Activated CD4-positive, alpha-beta T cell treated with anti-CD3 and anti-CD28 coated beads, Interleukin-2, amount 50 U/mL, for 4 hours (primary cell): ENCODE measurements at regions not wholly inside any gene's neighbourhood (a gene's known extent, or its start where the extent isn't known, plus 50 kb on each side); places are given as distances from the start of the nearest gene placed in this dataset.

Experiments used
- DNase-seq, 2 experiments: peaks; one replicate each; pipeline ENCODE4 v3.0.0-alpha.2; 2020

DNA sequence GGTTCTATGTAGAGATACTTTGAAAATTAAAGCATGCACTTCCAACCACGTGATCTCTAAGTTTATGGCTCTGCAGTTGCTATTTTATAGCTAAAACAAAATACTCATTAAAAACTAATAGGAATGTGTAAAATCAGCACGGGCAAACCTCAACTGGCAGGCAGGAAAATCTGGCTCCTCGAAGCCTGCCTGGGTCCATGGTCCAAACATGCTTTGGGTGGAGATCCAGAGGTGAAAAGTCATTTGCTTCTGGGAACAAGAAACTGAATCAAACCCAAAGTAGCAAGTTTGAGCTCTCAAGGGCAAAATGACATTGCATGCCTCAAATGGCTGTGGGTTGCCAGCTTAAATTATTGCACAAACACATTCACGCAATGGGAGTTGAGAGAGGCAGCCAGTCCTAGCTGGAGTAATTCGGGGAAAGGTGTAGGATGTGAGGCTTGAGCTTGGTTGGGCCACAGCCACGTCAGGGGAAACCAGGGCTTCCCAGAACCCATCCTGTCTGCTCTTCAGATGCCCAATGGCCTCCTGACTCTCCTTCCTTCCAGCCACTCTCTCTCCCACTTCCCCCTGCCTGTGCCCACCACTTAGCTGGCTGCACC, 75.2 kb upstream of the LCLAT1 start:
- DNase-seq: no peak

DNA sequence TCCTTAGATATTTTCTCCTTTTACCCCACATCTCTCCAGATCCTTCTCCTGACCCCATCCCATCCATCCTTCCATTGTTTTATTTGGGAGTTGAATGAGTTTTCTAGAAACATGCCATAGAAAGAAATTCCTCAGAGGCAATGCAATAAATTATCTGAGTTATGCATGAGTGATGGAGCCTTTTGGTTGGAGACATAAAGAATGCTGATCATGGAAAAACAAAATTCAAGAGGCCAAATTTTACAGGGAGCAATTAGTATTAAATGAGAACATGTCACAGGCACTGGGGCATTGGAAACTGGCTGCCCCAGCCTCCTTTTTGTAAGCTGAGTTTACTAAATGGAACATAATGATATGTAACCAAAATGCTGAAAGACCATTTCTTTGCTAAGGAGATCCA, 74.2 kb upstream of the LCLAT1 start:
- DNase-seq: no peak

DNA sequence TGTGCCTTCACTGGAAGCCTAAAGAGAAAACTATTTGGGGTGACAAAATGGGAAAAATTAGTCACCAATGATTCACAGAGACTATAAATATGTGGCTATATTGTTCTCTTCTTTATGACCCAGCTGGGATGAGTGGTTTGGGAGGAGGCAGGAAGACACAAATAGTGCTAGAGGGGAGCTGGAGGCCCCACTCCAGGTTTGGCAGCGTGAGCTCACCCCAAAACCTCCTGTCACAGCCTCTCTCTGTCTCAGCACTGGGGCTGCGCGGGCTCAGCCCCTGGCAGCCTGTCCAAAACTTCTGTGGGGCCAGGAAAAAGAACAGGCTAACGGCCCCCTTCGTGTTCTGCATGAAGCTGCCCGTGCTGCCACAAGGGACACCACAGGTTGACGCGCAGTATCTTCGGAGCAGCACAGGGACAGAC, 73.2 kb upstream of the LCLAT1 start:
- DNase-seq: no peak

DNA sequence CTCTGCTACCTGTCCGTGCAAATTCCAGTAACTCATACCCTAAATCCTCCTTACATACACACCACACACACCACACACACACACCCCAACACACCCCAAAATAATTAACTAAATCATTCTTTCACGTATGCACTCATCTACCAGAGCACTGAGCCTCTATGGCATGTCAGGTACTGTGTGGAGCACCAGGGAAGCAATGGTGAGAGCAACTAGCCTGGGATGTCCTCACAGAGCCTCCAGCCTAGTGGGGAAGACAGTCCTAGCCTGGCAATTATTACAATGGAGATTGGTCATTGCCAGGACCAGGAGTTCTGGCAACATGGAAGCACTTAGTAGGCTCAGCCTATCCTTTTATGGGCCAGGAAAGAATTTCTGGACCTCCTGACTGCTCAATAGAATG, 72.7 kb upstream of the LCLAT1 start:
- DNase-seq: no peak

GRCh38 chr2:30375915-30376314, 71.1 kb upstream of the LCLAT1 start:
- no peak for DNase-seq

DNA sequence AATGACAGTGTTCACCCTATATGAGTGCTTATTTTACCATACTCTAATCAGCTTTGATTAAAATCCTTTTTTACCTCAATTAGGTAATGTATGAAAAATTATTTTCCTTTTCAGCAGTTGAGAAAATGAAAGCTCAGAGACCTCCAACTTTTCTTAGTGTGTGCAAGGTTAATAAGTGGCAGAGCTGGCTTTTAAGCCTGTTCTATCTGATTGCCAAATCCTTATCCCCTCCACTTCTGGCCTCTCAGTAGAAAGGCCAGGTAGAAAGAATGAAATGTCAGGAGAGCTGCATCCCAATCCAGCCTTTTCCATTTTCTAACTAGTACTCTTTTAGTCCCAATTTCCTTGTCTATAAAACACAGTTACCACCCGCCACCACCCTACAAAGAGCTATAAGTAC, 67.6 kb upstream of the LCLAT1 start:
- no peak for DNase-seq

DNA sequence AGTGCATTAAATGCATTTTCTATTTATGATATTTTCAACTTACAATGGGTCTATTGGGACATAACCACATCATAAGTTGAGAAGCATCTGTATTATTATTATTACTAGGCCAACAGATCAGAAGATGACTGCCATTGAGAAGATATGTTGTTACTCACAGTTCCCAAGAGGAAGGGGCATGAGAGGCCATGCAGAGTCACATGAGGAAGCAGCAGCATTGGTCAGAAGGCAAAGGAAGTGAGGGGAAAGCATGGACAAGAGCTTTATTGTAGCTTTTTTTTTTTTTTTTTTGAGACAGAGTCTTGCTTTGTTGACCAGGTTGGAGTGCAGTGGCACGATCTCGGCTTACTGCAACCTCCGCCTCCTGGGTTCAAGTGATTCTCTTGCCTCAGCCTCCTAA, 66.2 kb upstream of the LCLAT1 start:
- DNase-seq: no peak

DNA sequence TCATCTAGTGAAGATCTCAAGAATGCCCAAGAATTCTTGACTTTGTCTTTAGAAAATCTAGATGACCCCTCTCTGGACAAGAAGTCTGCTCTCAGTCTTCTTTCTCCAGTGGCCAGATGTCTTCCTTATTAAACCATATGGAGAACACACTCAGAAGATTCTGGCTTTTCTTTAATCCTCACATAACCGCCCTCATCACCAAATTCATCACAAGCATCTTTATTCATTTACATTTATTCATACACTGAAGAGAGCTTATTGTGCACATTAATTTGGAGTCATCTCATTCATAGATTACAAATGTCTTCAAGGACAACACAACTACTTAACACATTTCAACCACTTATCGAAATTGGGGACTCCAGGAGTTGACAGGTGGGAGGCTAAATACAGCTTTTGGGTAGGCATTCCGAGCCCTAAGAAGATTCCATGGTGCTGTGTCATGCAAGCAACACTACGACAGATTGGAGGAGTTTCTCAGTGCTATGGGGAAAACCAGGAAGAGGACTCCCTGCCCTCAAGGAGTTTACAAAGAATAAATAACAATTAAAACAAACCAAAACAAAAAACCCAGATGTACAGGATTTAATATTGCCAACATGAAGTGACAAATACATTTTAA, 64.8 kb upstream of the LCLAT1 start:
- DNase-seq: no peak

GRCh38 chr2:30382995-30383394, 64.1 kb upstream of the LCLAT1 start:
- DNase-seq: no peak

- no peak for DNase-seq
These were observed 61.7 kb upstream of the LCLAT1 start for GRCh38 chr2:30385327-30385726.

DNA sequence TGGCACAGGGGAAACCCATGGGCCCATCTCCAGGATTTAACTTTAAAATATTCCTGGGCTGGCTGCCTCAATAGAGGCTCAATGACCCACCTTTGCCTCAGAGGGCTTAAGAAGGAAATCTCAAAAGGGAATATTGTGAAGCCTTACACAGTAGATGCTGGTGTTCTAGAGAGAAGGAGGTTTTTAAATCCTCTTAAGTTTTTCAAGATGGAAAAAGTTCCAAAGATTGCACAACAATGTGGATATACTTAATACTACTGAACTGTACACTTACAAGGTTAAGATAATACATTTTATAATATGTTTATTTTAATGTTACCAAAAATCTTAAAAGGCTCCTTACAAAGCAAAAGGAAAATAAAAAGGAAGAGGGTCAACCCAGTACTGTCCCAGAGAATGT, 54.9 kb upstream of the LCLAT1 start:
- DNase-seq: no peak

DNA sequence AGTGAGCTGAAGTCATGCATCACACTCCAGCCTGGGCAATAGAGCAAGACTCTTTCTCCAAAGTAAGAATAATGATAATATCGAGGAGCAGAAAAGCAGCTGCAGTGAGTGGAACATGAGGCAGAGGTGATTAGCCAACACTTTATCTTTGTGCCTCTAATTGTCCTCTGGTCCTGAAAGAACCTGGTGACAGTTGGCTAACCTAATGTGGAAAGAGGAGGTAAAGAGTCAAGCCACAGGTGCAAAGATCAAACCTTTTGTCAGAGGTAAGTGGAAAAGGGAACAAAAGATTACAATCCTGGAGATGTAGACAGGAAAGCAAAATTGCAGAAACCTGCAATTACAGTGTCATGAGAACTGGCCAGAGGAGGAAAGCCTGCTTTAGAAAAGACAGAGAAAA, 53.5 kb upstream of the LCLAT1 start:
- no peak for DNase-seq

DNA sequence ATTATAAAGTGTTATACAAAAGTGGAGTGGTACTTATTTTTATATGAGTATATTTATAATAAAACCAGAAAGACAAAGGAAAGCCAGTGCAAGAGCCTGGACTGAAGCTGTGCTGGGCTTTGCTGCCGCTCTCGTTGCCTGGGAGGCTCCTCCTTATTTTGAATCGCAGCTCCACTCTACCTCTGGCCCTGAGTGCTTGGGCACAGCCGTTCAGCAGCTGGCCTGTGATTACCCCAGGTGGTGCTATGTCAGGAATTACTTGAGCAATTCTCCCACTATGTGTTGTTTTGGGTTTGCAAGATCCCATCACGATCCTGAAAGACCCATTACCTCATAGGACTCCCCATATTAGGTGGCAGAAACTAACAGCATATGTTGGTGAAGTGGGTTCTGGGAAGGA, 53.0 kb upstream of the LCLAT1 start:
- DNase-seq: no peak

GRCh38 chr2:30396436-30397232, 50.4 kb upstream of the LCLAT1 start:
- no peak for DNase-seq
